GM12891 (cell line): ENCODE measurements at regions not wholly inside any gene's neighbourhood (a gene's known extent, or its start where the extent isn't known, plus 50 kb on each side); places are given as distances from the start of the nearest gene placed in this dataset.

Source experiments
- POLR2A ChIP-seq: IDR thresholded peaks from 2 replicates; pipeline ENCODE4 v1.6.1; 2011; ENCODE audit warnings: low read depth, low read length, control low read depth
- POLR2AphosphoS5 ChIP-seq: IDR thresholded peaks from 2 replicates; pipeline ENCODE4 v1.6.1; 2011; ENCODE audit warnings: low read depth, low read length, control low read depth

DNA sequence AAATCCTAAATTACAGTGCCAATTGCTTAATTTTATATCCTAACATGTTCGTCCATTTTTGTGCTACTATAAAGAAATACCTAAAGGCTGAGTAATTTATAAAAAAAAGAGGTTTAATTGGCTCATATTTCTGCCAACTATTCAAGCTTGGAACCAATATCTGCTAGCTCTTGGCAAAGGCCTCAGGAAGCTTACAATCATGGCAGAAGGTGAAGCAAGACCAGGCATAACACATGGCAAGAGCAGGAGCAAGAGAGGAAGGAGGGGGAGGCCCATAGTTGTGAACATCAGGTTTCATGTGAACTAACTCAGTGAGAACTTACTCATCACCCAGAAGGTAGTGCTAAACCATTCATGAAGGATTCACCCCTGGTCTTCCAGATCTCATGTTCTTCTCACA, 494.3 kb downstream of the CCER1 start:
- TF ChIP-seq POLR2A (no peak), POLR2AphosphoS5 (no peak)
